Ectodermal cell (in vitro differentiated cells): ENCODE measurements at regions not wholly inside any gene's neighbourhood (a gene's known extent, or its start where the extent isn't known, plus 50 kb on each side); places are given as distances from the start of the nearest gene placed in this dataset.

Source experiments
- H3K27ac ChIP-seq: 2 replicates; pipeline ENCODE4 v1.7.0; 2013; ENCODE audit warnings: mild to moderate bottlenecking, low read depth, low read length; ENCODE audit not compliant: insufficient read depth, poor library complexity, severe bottlenecking
- H3K27me3 ChIP-seq: 2 replicates; pipeline ENCODE4 v1.7.0; 2013; ENCODE audit warnings: mild to moderate bottlenecking, low read length; ENCODE audit not compliant: insufficient read depth, control insufficient read depth, poor library complexity, severe bottlenecking
- H3K36me3 ChIP-seq: one replicate; pipeline ENCODE4 v1.7.0; 2013; ENCODE audit warnings: low read length; ENCODE audit not compliant: control insufficient read depth, insufficient read depth
- H3K4me1 ChIP-seq: one replicate; pipeline ENCODE4 v1.7.0; 2013; ENCODE audit warnings: low read length; ENCODE audit not compliant: control insufficient read depth, insufficient read depth
- H3K4me3 ChIP-seq: 2 replicates; pipeline ENCODE4 v1.7.0; 2013; ENCODE audit warnings: low read depth, low read length, control low read depth; ENCODE audit not compliant: insufficient read depth
- H3K9me3 ChIP-seq: 2 replicates; pipeline ENCODE4 v1.7.0; 2013; ENCODE audit warnings: mild to moderate bottlenecking, low read length, moderate library complexity; ENCODE audit not compliant: control insufficient read depth
- WGBS, 2 experiments: methylation state at CpG; one replicate each; pipeline ENCODE4 v1.1.7; 2013; ENCODE audit warnings: missing lambda C conversion rate in 2 of 2; 5-methylcytosine and 5-hydroxymethylcytosine counted together

DNA sequence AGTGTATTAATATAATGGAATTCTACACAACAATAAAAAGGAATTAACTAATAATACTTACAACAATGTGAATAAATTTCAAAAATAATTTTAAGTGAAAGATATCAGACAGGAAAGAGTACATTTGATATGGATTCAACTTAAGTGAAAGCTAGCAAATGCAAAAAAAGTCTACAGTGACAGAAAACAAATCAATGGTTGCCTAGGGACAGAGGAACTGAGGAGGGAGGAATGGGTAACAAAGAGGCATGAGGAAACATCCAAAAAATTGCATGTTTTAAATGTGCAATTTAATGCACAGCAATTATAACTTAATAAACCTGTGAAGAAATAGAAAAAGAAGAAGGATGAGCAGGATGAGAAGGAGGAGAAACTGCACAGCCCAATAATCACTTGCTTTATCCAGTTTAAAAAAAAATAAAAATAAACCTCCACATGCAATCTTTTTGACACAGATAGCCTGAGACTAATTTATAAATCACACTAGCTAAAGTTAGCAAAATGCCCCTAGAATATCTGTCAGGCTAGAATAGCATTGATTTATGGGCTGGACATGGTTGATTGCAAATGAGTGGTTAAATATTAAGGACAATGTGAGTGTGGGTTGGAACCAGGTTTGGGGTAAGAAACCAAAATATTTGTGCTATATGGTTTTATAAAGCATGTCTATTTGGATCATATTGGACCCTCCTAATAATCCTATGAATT is 1089.1 kb downstream of the TRHDE start:
- no peak overlapping the region for H3K4me3 ChIP-seq
- no peaks in the 10 kb centered on the region for H3K36me3 ChIP-seq
- H3K27ac ChIP-seq, result no peak overlapping the region
- H3K9me3 ChIP-seq, result no peaks in the 10 kb centered on the region
- no peaks in the 10 kb centered on the region for H3K27me3 ChIP-seq
- no peaks in the 10 kb centered on the region for H3K4me1 ChIP-seq

DNA sequence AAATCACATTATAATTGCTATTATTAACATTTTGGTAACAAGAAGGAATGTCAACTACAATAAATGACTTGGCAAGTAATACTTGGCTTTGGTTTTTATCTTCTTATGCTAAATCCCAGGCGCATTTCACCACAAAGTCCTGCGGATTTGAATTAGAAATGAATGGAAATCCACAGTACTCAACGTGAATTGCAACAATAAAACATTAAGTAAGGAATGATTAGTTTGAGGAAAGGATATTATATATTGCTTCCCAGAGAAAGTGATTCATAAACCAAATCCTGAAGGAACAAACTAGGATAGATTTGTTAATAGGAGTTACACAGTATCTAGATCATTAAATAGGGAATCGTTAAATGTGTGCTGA is 1089.7 kb downstream of the TRHDE start:
- 88 to 90% methylated on average over 4 of the region's 4 CpGs for WGBS, 2 experiments
- no peak overlapping the region for H3K27ac ChIP-seq
- no peaks in the 10 kb centered on the region for H3K9me3 ChIP-seq
- H3K27me3 ChIP-seq, result no peaks in the 10 kb centered on the region
- no peaks in the 10 kb centered on the region for H3K4me1 ChIP-seq
- no peak overlapping the region for H3K4me3 ChIP-seq
- H3K36me3 ChIP-seq, result no peaks in the 10 kb centered on the region

DNA sequence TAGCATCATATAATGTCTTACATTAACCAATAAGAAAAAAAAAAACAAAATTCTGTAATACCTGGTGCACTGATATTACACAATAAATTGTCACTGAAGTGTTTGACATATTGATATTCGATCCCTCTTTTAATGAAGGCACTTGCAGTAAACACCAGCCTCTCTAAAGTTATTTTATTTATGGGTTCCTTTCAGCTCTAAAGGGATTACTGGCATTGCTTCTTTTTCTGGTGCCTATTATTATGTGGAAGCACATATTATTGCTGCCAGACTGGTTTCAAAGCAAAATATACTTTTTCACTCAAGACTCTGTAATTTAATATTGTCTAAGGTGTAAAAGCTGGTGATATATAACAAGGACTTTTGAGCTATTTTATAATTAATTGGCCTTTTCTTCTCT is 1090.5 kb downstream of the TRHDE start:
- Histone ChIP-seq H3K27ac (no peak overlapping the region), H3K27me3 (no peaks in the 10 kb centered on the region), H3K4me1 (no peaks in the 10 kb centered on the region), H3K36me3 (no peaks in the 10 kb centered on the region), H3K9me3 (no peaks in the 10 kb centered on the region), H3K4me3 (no peak overlapping the region)
- WGBS, 2 experiments, result 78 to 83% methylated on average over 1 of the region's 1 CpG

- H3K27ac ChIP-seq, result no peak overlapping the region
- 88 to 100% methylated on average over 1 of the region's 1 CpG for WGBS, 2 experiments
- H3K27me3 ChIP-seq, result no peaks in the 10 kb centered on the region
- H3K4me1 ChIP-seq, result no peaks in the 10 kb centered on the region
- no peaks in the 10 kb centered on the region for H3K36me3 ChIP-seq
- no peak overlapping the region for H3K4me3 ChIP-seq
- H3K9me3 ChIP-seq, result no peaks in the 10 kb centered on the region
Observed at GRCh38 chr12:73372856-73373255, 1100.7 kb downstream of the TRHDE start.

- no peak overlapping the region for H3K4me3 ChIP-seq
- H3K4me1 ChIP-seq, result no peaks in the 10 kb centered on the region
- no peaks in the 10 kb centered on the region for H3K27me3 ChIP-seq
- H3K9me3 ChIP-seq, result no peaks in the 10 kb centered on the region
- H3K36me3 ChIP-seq, result no peaks in the 10 kb centered on the region
- H3K27ac ChIP-seq, result no peak overlapping the region
Observed at GRCh38 chr12:73374360-73374759, 1102.2 kb downstream of the TRHDE start.

DNA sequence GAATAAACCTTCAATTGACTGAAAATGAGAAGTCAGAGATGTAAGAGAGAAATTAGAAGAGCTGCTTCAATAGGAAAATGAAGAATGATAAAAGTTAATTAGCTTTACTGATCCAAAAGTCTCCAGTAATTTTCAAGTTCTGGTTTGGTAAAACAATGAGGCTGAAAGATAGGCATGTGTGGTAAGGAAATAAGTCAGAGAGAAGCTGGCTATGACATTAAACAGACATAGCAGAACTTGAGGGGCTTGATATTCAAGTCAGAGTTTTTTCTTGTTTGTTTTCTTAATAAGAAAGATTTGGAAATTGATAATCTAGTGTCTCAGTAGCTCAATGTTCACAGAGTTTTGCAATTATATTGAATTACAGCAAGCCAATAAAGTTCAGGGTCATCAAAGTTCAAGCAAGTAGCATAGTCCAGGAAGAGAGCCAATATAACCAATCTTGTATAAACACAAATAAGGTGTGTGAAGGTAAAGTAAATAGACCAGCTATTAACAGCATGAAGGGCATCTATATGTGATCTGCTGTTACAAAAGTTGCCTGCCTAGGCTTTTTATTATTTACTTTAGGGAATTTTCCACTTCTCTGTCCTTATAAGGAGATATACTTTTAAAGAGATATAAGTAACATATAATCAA is 1111.5 kb downstream of the TRHDE start:
- Histone ChIP-seq H3K4me1 (no peaks in the 10 kb centered on the region), H3K27ac (no peak overlapping the region), H3K36me3 (no peaks in the 10 kb centered on the region), H3K27me3 (no peaks in the 10 kb centered on the region), H3K9me3 (no peaks in the 10 kb centered on the region), H3K4me3 (no peak overlapping the region)

- 96 to 100% methylated on average over 1 of the region's 1 CpG for WGBS, 2 experiments
- Histone ChIP-seq H3K4me1 (no peaks in the 10 kb centered on the region), H3K4me3 (no peak overlapping the region), H3K27ac (no peak overlapping the region), H3K9me3 (no peaks in the 10 kb centered on the region), H3K36me3 (no peaks in the 10 kb centered on the region), H3K27me3 (no peaks in the 10 kb centered on the region)
Observed at GRCh38 chr12:73384592-73384991, 1112.4 kb downstream of the TRHDE start.

GRCh38 chr12:73390261-73390660 is 1118.1 kb downstream of the TRHDE start:
- no peaks in the 10 kb centered on the region for H3K27me3 ChIP-seq
- H3K9me3 ChIP-seq, result no peaks in the 10 kb centered on the region
- 96 to 98% methylated on average over 2 of the region's 2 CpGs for WGBS, 2 experiments

GRCh38 chr12:73413051-73413450 is 1124.6 kb upstream of the ATXN7L3B start:
- no CpG with 5 or more reads among the region's 2 CpGs for WGBS, 2 experiments
- Histone ChIP-seq H3K9me3 (peaks cover 2% of the 10 kb centered on the region), H3K36me3 (no peaks in the 10 kb centered on the region), H3K4me1 (no peaks in the 10 kb centered on the region), H3K27ac (no peak overlapping the region), H3K4me3 (no peak overlapping the region), H3K27me3 (no peaks in the 10 kb centered on the region)

More at GRCh38 chr12:73390261-73390660, 1118.1 kb downstream of the TRHDE start:
- H3K4me1 ChIP-seq, result no peaks in the 10 kb centered on the region
- no peak overlapping the region for H3K4me3 ChIP-seq
- no peaks in the 10 kb centered on the region for H3K36me3 ChIP-seq
- H3K27ac ChIP-seq, result no peak overlapping the region

- Histone ChIP-seq H3K27ac (no peak overlapping the region), H3K4me1 (no peaks in the 10 kb centered on the region), H3K9me3 (peaks cover 2% of the 10 kb centered on the region), H3K4me3 (no peak overlapping the region), H3K36me3 (no peaks in the 10 kb centered on the region), H3K27me3 (no peaks in the 10 kb centered on the region)
- WGBS, 2 experiments, result 47 to 75% methylated on average over 1 of the region's 1 CpG
Observed at GRCh38 chr12:73413974-73414373, 1123.7 kb upstream of the ATXN7L3B start.
